ENCODE measurements at regions not wholly inside any gene's neighbourhood (a gene's known extent, or its start where the extent isn't known, plus 50 kb on each side); places are given as distances from the start of the nearest gene placed in this dataset.

DNA sequence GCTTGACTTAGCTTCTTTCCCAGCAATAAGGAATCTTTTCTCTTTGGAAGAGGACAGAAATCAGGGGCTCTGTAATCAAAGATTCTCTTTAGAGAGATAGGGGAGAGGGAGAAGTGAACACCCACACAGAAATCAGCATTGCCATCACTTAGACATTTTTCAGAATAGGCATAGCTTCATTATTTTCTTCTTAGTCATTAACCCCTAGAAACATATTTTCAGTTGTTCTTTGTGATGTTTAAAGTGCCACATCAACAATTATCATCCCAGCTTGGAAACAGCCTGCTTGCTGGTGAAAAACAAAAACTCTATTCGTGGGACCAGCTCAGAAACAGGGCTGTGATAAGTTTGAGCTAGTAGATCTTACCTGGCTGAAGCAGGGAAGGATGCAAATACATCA is 88.3 kb upstream of the SLC44A3 start:
- Histone ChIP-seq H3K9ac (ENCODE audit: low read depth in 2 of 2, low read length in 2 of 2) (no peak overlapping the region), H3K4me3 (no peak overlapping the region), H3K9me3 (no peaks in the 10 kb centered on the region), H3K27ac (no peak overlapping the region), H3K36me3 (no peaks in the 10 kb centered on the region), H3K27me3 (no peaks in the 10 kb centered on the region), H3K4me1 (no peaks in the 10 kb centered on the region)
- intact Hi-C loops (cut with DNase I), result no loop called here
- TF ChIP-seq, protein P1, sequence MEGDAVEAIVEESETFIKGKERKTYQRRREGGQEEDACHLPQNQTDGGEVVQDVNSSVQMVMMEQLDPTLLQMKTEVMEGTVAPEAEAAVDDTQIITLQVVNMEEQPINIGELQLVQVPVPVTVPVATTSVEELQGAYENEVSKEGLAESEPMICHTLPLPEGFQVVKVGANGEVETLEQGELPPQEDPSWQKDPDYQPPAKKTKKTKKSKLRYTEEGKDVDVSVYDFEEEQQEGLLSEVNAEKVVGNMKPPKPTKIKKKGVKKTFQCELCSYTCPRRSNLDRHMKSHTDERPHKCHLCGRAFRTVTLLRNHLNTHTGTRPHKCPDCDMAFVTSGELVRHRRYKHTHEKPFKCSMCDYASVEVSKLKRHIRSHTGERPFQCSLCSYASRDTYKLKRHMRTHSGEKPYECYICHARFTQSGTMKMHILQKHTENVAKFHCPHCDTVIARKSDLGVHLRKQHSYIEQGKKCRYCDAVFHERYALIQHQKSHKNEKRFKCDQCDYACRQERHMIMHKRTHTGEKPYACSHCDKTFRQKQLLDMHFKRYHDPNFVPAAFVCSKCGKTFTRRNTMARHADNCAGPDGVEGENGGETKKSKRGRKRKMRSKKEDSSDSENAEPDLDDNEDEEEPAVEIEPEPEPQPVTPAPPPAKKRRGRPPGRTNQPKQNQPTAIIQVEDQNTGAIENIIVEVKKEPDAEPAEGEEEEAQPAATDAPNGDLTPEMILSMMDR (IDR thresholded peaks at IDR 0.05), result no peak
- no peak for DNase-seq

DNA sequence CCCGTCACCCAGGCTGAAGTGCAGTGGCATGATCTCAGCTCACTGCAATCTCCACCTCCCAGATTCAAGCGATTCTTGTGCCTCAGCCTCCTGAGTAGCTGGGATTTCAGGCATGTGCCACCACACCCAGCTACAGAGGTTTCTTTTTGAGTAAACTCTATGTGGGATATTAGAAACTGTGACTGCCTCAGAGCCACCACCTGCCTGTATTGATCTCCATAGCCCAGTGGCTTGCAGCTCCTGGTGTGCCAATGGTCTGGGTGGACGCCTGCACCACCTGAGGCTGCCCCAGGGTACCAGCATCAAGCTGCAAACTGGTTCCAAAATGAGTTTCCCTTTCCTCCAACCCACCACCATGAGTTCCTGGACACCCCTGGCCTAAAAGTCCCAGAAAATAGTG is 89.7 kb upstream of the SLC44A3 start:
- Histone ChIP-seq H3K4me1 (no peaks in the 10 kb centered on the region), H3K4me3 (no peak overlapping the region), H3K9me3 (no peaks in the 10 kb centered on the region), H3K36me3 (no peaks in the 10 kb centered on the region), H3K27me3 (no peaks in the 10 kb centered on the region), H3K27ac (no peak overlapping the region), H3K9ac (ENCODE audit: low read depth in 2 of 2, low read length in 2 of 2) (no peak overlapping the region)
- intact Hi-C loops (cut with DNase I), result no loop called here
- TF ChIP-seq, protein P1 (IDR thresholded peaks at IDR 0.05), result no peak
- DNase-seq, result no peak

DNA sequence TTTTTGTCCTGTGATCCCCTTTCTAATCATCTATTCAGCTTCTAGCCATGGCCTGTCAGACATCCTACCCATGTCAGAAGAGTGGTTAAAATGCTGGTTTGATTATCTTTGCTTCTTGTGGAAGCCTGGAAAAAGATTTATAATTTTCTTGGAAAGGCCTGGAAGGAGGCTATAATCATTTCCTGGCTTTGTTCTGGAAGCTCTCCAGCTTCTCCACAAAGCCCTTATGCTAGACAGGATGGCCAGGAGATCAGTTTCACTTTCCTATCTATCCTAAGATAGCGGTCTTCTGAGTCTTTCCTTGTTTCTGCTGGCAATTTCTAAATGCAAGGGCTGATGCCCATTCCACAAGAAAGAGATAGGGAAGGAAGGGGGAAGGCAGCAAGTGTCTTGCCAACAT is 90.9 kb upstream of the SLC44A3 start:
- no peaks in the 10 kb centered on the region for H3K4me1 ChIP-seq
- no peak for DNase-seq
- peak overlapping the region; percentile 23 for H3K27ac ChIP-seq
- H3K4me3 ChIP-seq, result no peak overlapping the region
- H3K27me3 ChIP-seq, result no peaks in the 10 kb centered on the region
- no peaks in the 10 kb centered on the region for H3K9me3 ChIP-seq
- TF ChIP-seq, protein P1 (IDR thresholded peaks at IDR 0.05), result no peak
- intact Hi-C loops (cut with DNase I), result no loop called here
- no peaks in the 10 kb centered on the region for H3K36me3 ChIP-seq
- H3K9ac ChIP-seq (ENCODE audit: low read depth in 2 of 2, low read length in 2 of 2), result no peak overlapping the region

DNA sequence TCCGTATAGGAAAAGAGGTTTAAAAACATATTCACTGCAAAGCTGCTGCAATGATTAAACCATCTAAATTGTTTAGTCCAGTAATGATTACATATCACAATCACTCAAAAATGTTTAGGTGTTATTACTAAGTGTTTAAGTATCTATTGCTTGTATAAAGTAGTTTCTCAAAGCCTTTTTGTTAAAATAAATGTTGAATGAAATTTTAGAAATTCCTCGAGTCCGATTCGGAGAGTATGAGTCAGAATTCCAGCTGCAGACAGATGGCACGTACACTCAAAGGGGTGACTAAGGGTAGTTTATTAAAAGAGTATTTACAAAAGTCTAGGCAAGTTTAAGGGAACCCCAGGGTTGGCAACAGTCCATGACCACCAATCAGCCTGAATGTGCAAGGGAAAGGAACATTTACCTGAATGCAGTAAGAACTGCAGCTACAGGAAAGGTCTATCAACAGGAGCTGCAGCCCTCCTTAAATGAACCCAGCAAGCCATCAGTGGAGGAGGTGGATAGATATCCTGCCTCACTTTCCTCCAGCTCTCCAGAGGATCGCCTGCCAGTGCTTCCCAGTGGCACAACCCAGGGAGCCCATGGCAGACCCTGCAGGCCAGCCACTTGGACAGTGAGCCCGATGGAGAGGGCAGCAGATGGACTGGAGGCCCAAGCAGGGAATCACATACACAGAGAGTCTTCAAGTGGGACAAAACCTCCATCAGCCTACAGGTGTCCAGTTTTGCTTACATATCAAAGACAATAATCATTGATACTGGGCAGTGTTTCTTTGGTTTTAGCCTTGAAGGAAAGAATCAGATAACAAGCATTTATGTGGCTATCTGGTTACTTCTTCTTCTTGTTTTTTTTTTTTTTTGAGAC is 92.1 kb upstream of the SLC44A3 start:
- Histone ChIP-seq H3K9me3 (no peaks in the 10 kb centered on the region), H3K36me3 (no peaks in the 10 kb centered on the region), H3K9ac (ENCODE audit: low read depth in 2 of 2, low read length in 2 of 2) (no peak overlapping the region), H3K27me3 (no peaks in the 10 kb centered on the region), H3K27ac (peak overlapping the region; percentile 24), H3K4me3 (no peak overlapping the region), H3K4me1 (no peaks in the 10 kb centered on the region)
- intact Hi-C loops (cut with DNase I), result no loop called here
- TF ChIP-seq, protein P1 (IDR thresholded peaks at IDR 0.05), result no peak
- DNase-seq, result no peak

DNA sequence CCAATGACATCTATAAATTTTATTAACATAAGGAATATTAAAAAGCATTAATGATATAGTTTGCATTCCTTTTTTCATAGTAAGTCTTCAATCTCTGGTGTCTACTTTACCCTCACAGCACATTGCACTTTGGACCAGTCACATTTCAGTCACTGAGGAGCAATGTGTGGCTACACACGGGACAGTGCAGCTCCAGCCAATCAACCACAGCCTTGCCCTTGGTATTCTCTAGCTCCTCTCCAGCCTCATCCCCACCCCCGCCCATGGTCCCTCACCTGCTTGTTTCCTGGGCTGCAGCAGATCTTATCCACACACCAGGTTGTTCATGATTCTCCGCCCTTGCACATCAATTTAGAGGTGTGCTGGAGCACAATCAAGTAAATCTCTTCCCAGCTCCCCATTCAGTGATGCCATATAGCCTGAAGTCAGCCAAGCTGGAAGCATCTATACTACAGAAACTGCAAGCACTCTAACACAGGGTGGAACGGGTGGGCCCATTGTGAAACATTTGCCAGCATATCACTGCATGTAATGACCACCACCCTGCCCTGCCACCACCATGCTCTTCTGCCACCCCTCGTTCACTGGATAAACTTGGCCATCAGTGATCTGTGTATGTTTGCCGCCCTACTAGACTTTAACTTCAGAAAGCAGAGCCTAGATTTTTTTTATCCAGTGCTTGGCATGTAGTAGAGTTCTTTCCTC is 93.0 kb upstream of the SLC44A3 start:
- no peak overlapping the region for H3K27ac ChIP-seq
- TF ChIP-seq, protein P1 (IDR thresholded peaks at IDR 0.05), result no peak

More for the DNA sequence above, 93.0 kb upstream of the SLC44A3 start:
- H3K36me3 ChIP-seq, result no peaks in the 10 kb centered on the region
- H3K4me3 ChIP-seq, result no peak overlapping the region
- H3K9me3 ChIP-seq, result no peaks in the 10 kb centered on the region
- no peaks in the 10 kb centered on the region for H3K27me3 ChIP-seq
- DNase-seq, result no peak
- H3K9ac ChIP-seq (ENCODE audit: low read depth in 2 of 2, low read length in 2 of 2), result no peak overlapping the region
- no peaks in the 10 kb centered on the region for H3K4me1 ChIP-seq
- intact Hi-C loops (cut with DNase I), result no loop called here

All from colonic mucosa (tissue), 4 donors.